ENCODE measurements at regions not wholly inside any gene's neighbourhood (a gene's known extent, or its start where the extent isn't known, plus 50 kb on each side); places are given as distances from the start of the nearest gene placed in this dataset.

DNA sequence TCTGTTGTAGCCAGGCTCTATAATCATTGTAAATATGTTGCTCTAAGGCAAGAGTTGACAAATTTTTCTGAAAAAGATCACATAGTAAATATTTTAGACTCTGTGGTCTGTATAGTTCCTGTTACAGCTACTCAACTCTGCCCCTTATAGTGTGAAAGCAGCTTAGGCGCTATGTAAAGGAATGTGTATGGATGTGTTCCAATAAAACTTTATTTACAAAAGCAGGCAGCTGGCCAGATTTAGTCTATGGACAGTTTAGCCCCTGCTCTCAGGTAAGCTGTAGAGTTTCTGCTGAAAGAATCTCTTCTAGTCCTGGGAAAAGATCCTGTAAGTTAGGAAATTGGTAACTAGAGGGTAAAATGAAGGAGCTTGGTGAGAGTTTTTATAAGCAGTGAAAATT lies 133.1 kb downstream of the SALL1 start:
- TF ChIP-seq CTCF (IDR thresholded peaks at IDR 0.05; ENCODE audit: extremely low read depth in 1 of 2, insufficient read depth in 1 of 2, low read depth in 1 of 2, low read length in 2 of 2) (no peak), EZH2 (IDR thresholded peaks at IDR 0.05; ENCODE audit: borderline replicate concordance, low read depth, low read length, severe bottlenecking) (no peak), MAX (IDR thresholded peaks at IDR 0.05; ENCODE audit: insufficient read depth, insufficient read length) (no peak), JUN (IDR thresholded peaks at IDR 0.05; ENCODE audit: borderline replicate concordance, insufficient read depth, insufficient read length, low read depth) (no peak), POLR2A (IDR thresholded peaks at IDR 0.05; ENCODE audit: low read depth, low read length) (no peak), POLR2AphosphoS5 (IDR thresholded peaks at IDR 0.05; ENCODE audit: insufficient read depth, low read depth, low read length) (no peak), MYC (IDR thresholded peaks at IDR 0.05; ENCODE audit: low read depth, low read length) (no peak), FOS (IDR thresholded peaks at IDR 0.05; ENCODE audit: borderline replicate concordance, insufficient read depth, low read length) (no peak)

Data from endothelial cell of umbilical vein (primary cell).